Posterior cingulate gyrus (tissue), 11 donors: ENCODE measurements at regions not wholly inside any gene's neighbourhood (a gene's known extent, or its start where the extent isn't known, plus 50 kb on each side); places are given as distances from the start of the nearest gene placed in this dataset.

ENCODE experiments used
- DNase-seq, 10 donors: peaks; one replicate each; pipeline versions ENCODE4 v3.0.0 to v3.0.0-alpha.2; 2020 to 2021; ENCODE audit warnings: mixed read lengths in 3 of 10
- intact Hi-C: fragments of 100-400 bp; cut with DNase I; formaldehyde crosslinking; loops from one replicate; pipeline ENCODE4 v1.15.1; 2023

GRCh38 chr11:128204898-128205297 lies 382.5 kb downstream of the ETS1 start:
- DNase-seq = no peak
- intact Hi-C loops = no loop called here

DNA sequence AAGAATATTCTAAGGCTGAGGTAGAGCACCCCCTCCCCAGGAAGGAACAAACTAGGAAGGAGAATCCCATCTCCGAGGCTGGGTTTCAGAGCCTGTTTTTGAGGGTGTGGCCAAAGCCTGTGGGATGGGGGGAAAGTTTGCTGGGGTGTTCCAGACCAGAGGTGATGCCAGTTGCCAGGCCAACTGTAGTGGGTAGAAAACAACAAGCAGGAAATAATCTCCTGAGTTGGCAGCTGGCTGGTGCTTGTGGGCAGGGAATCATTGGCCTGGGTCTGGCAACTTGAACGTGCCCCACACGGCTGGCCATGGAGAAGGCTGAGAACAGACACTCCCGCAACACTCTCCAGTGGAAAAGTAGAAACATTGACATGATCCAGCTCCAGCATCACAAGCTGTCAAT lies 385.6 kb downstream of the ETS1 start:
- intact Hi-C loops = no loop called here
- DNase-seq = peak in 1 of 10 donors; percentile 49

DNA sequence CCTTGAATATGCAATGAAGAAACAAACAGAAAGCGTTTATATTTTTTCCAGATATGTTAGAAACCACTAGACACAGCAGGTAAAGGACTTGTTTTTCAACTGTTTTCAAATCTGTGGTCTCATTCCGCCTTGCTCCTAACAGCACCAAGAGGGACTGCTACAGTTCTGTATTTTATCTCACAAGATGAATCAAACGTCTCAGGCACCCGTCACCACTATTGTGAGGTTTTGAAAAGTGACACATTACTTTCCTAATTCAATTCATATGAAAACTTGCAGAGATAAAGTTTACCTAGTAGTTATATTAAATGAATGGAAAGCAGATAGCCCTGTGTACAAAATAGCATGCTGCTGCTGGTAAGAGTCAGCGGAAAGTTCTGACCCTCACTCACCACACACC lies 386.3 kb downstream of the ETS1 start:
- no peak for DNase-seq
- intact Hi-C loops = no loop called here

DNA sequence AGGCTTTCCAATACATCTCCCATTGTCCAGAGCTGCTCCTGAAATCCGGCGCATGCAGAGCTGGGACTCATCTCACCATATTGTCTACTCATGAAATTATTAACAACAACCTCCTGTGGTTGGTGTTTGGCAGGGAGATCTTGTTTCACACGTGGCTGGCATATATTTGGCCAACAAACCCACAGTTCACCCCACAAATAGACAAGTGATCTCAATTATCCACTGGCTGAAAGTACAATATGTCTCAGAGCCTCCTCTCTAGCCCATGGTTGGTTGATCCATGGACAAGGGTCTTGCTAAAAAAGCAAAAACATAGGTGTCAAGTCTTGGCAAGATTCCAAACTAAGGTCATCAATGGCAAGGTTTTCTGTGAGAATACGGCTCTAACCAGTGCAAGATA lies 386.9 kb downstream of the ETS1 start:
- no peak for DNase-seq
- intact Hi-C loops = no loop called here

- no peak for DNase-seq
- intact Hi-C loops = no loop called here
These were observed 389.1 kb downstream of the ETS1 start for GRCh38 chr11:128198216-128198772.

- no peak for DNase-seq
- intact Hi-C loops = no loop called here
These were observed 391.1 kb downstream of the ETS1 start for GRCh38 chr11:128196235-128196634.

- no peak for DNase-seq
- intact Hi-C loops = no loop called here
These were observed 391.6 kb downstream of the ETS1 start for GRCh38 chr11:128195756-128196155.

DNA sequence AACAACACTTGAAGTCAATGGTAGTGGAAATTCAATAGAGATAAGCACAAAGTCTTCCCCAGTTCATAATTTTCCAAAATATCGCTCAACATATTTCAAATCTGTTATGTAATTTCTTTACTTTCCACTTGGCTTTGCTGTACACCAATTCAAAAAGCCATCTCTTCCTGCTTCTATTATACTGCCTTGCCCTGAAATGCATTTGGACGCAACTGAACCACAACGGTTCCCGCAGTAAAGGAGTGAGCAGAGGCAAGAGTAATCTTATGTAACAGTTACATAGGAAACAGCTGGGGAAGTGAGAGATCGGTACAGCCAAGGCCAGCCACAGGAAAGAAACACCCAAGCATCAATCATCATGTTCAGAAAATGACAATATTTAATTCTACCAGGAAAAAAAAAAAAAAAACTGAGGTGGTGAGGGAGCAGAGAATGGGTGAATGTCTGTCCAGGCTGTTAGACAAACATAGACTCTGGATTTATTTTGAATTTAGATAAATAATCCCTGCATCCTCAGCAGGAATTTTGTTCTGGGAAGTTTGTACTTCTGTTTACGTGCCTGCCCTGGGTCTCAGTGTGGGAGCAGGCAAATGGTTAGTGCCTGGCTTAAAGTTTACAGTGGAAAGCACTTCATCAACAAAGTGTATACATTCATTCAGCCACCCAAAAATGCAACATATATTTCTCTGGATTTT lies 392.2 kb downstream of the ETS1 start:
- intact Hi-C loops = no loop called here

GRCh38 chr11:128194216-128194615 lies 393.1 kb downstream of the ETS1 start:
- DNase-seq = no peak
- intact Hi-C loops = no loop called here

More for the DNA sequence above, 392.2 kb downstream of the ETS1 start:
- no peak for DNase-seq

DNA sequence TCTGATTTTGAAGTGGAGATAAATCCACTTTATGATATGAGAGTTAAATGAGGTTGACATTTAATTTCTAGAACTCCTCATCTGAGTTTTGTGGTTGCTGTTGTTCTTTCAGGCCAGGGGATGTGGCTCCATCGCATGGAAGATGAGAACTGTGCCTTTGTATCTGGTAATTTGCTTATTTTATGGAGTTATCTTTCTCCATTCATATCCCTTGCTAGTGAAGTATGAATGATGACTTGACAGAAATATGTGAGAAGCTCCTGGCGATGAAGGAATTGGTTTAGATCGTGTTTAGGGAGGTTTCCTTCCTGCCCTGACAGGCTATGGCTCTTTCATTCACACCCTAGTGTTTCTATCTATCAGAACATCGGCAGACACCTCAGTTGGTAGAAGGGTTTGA lies 393.7 kb downstream of the ETS1 start:
- intact Hi-C loops = no loop called here
- DNase-seq = no peak

GRCh38 chr11:128190312-128190711 lies 397.0 kb downstream of the ETS1 start:
- no peak for DNase-seq
- intact Hi-C loops = no loop called here

DNA sequence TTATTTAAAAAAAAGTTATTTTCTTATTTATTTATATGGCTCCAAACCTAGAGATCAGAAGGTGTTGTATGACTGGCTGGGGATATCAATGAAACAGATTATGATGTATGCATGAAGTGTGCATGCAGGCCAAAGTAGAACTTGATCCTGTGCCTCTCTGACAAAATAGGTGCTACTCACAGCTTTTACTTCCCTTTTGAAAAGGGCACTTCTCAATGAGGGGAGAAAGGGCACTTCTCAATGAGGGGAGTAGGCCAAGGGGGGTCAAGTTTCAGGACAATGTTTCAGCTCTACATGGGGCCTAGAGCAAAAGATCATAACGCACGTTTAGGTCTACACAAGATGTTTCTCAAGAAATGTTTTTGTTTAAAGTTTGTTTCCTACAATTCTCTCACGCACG lies 397.5 kb downstream of the ETS1 start:
- intact Hi-C loops = no loop called here
- no peak for DNase-seq

DNA sequence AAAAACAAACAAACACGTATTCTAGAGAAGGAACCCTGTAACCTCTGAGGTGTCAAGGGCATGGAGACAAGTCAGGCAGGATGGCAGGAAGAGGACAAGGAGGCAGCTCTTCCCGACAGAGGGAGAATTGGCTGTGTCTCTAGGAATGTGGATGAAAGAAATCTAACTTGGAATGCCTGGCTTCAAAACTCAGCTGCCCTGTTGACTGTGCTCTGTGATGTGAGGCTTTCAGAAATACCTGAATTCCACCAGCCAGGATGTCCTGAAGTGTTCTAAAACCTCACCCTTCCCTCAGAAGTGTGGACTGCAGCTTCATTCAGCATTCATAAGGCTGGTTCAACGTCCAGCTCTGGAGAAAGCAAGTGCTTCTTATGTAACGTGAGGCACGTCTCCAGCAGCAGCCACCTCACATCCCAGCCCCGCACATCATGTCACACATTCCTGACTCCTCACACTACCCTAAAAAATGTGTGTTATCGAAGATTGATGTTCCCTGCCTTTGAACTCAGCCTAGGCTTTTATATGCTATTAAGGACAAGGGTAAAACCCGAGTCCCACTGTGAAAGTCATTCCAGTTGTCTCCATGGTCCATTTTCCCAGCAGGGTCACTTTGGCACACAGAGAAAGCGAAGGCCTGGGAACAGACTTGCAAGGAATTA lies 398.9 kb downstream of the ETS1 start:
- intact Hi-C loops = no loop called here
- no peak for DNase-seq

- DNase-seq = no peak
- intact Hi-C loops = no loop called here
These were observed 399.5 kb downstream of the ETS1 start for GRCh38 chr11:128187835-128188234.

GRCh38 chr11:128187377-128187776 lies 400.0 kb downstream of the ETS1 start:
- intact Hi-C loops = no loop called here
- DNase-seq = no peak

DNA sequence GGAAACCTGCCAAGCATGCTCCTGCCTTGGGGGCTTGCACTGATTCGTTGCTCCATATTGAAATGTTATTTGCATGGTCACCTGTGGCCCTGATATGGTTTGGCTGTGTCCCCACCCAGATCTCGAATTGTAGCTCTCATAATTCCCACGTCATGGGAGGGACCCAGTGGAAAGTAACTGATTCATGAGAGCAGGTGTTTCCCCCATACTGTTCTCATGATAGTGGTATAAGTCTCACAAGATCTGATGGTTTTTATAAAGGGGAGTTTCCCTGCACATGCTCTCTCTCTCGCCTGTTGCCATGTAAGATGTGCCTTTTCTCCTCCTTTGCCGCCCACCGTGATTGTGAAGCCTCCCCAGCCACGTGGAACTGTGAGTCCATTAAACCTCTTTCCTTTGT lies 402.4 kb downstream of the ETS1 start:
- intact Hi-C loops = no loop called here

DNA sequence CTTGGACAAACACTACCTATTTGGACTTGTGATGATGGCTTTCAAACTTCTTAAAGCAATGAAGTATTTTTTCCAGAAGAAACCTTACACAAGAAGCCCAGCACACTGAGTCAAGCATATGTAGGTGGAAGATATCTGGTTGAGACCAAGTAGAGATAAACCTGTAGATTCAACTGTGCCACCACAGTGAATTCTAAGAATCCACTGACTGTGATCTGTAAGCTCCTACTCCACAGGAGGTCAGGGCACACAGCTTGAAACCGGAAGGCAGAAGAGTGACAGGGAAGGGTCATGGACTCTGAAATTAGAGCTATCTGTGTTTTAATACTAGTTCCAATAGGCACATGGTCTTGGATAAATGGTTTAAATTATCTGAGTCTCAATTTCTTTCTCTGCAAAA lies 404.5 kb downstream of the ETS1 start:
- DNase-seq = no peak
- intact Hi-C loops = no loop called here

More for the DNA sequence above, 402.4 kb downstream of the ETS1 start:
- no peak for DNase-seq

GRCh38 chr11:128181984-128182383 lies 405.4 kb downstream of the ETS1 start:
- intact Hi-C loops = no loop called here
- DNase-seq = no peak

DNA sequence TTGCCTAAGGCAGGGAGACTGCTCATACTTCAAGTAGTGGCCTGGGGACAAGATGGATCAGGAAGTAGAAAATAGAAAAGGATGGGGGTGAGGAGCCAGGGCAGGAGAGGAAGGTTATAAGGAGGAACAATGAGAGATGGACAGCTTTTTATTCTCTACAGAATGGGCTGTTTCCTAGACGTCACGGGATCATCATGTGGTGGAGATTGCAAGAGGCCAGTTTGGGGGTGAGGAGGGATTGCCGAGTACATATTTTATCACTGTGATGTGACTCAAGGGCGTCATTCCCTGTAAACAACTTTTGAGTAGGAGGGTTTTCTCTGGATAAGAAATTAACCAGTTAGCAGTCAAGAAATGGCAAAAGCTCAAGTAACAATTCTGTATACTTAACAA lies 406.3 kb downstream of the ETS1 start:
- DNase-seq = no peak
- intact Hi-C loops = no loop called here

DNA sequence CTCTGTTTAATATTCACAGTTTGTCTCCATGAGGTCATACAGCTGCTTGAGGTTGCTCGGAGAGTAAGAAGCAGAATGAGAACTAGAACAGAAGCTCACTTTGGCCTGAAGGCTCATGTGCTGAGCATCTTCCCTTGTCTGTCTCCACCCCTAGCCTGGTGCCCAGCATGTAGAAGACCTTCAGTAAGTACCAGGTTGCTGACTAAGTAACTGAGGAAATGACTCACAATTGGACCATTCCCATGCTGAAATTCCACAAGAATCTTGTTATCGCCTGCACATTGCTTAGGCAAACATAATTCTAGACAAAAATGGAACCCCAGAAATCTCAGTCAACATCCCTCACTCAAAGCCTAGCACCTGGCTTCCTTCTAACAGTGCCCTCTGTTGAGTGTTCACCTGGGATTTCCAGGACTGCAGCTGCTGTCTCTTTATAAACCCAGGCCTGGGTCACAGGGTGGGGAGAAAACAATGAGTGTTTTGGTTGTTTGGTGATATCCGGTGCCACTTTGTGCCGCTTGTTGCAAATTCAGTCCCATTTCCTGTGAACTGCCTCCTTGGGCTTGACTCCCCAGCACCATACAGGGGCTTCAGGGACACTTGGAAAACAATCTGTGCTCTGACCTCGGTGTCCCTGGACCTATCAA lies 406.8 kb downstream of the ETS1 start:
- intact Hi-C loops = no loop called here
- DNase-seq = no peak

DNA sequence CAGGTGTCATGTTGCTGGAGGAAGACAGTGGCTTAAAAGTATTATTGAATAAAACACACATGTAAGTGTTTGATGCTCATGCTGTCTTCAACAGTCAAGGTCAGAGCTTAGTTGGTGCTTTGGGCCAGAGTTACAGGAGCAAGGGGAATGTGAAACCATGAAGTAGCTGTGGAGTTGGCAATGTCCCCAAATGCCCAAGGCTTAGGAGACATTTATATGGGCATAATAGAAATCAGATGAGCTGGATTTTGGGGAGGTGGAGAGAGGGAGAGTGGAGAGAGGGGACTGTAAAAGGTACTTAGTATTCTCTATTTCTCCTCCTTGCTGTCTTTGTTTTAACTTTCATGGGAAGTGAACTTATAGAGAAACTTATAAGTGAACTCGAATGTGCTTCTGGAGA lies 407.8 kb downstream of the ETS1 start:
- no peak for DNase-seq
- intact Hi-C loops = loop anchor here (10.0 kb wide), 1 partner anchor 115 kb away; no protein-coding TSS in a partner anchor

- no peak for DNase-seq
- intact Hi-C loops = loop anchor here (10.0 kb wide), 1 partner anchor 116 kb away; no protein-coding TSS in a partner anchor
These were observed 408.3 kb downstream of the ETS1 start for GRCh38 chr11:128179039-128179438.
